ENCODE measurements at regions not wholly inside any gene's neighbourhood (a gene's known extent, or its start where the extent isn't known, plus 50 kb on each side); places are given as distances from the start of the nearest gene placed in this dataset.

DNA sequence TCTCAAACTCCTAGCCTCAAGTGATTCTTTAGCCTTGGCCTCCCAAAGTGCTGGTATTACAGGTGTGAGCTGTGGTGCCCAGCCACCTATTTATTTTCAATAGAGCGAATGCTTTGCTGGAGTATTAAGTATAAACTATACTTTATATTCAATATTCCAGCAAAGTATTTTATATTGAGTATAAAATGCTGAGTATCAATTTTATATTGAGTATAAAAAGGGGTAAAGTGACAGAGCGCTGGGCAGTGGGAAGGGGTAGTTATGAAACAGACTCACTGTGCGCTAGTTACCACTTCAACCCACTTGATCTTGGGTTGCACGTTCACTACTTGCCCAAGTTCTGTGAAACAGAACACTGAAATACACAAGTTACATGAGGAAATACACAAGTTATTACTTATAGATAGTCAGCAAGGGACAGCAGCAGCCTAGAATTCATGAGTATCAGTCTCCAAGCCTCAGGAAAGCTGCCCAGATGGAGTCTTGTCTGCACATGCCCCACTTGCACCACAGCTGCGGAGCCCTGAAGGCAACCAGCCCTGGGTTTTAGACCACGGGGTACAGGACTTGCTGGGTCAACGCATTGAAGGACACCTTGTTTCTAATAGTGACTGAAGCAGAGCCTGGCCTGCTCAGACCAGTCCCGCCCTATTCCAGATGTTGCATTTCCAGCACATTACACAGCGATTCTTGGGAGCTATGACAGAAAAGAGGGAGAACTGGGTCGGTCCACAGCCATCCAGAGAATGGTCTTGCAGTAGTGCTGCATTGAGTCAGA lies 51.6 kb upstream of the SYT13 start:
- H4K20me1 ChIP-seq (ENCODE audit: insufficient read depth, low read length): no peaks in the 10 kb centered on the region
- peaks cover 2 to 6% of the 10 kb centered on the region in 2 experiments; a peak in 3 of 5 replicates for H3K27me3 ChIP-seq (ENCODE audit: control insufficient read depth in 1 of 2, insufficient read depth in 2 of 2, low read length in 2 of 2)
- 40% methylated on average over 9 of the region's 10 CpGs for WGBS (ENCODE audit: low lambda C conversion rate)
- BruUV-seq (replicated peaks): no TSS peak
- no peak overlapping the region for H3K4me2 ChIP-seq (ENCODE audit: low read depth, low read length)
- H3K27ac ChIP-seq (ENCODE audit: extremely low read length, insufficient read depth, low read length): no peak overlapping the region
- no peaks in the 10 kb centered on the region for H3K9me3 ChIP-seq (ENCODE audit: low read length)
- no peak overlapping the region for H2AFZ ChIP-seq (ENCODE audit: low read length)
- TF ChIP-seq ZNF687 (CRISPR knock-in tag; IDR thresholded peaks at IDR 0.05): no peak
- peak in 1 of 2 experiments; percentile 44; a peak in 2 of 4 replicates for TF ChIP-seq MAFK (conservative IDR thresholded peaks at IDR 0.05 in 1 of 2, IDR thresholded peaks at IDR 0.05 in 1 of 2; ENCODE audit: low read length in 2 of 2)
- ATAC-seq (no peak), DNase-seq (ENCODE audit: low spot score) (no peak), FAIRE-seq (no peak)
- intact Hi-C loops (cut with micrococcal nuclease; ENCODE audit: unreplicated experiment): no loop called here
- H3K36me3 ChIP-seq (replicated peaks in 1 of 2; ENCODE audit: control insufficient read depth in 1 of 2, insufficient read depth in 2 of 2, low read length in 2 of 2): peaks cover 0 to 1% of the 10 kb centered on the region in 2 experiments; a peak in 1 of 5 replicates
- POLR2A ChIA-PET: no interaction called here
- CTCF ChIA-PET (ENCODE audit: low intra/inter-chr PET ratio, low total read pairs): no interaction called here
- no peaks in the 10 kb centered on the region for H3K4me1 ChIP-seq (ENCODE audit: insufficient read depth, low read length)
- H3K79me2 ChIP-seq (ENCODE audit: insufficient read depth, low read length): no peaks in the 10 kb centered on the region
- no peak overlapping the region for H3K4me3 ChIP-seq (replicated peaks in 1 of 3; ENCODE audit: insufficient read depth in 1 of 3, low read depth in 2 of 3, low read length in 3 of 3)
- in situ Hi-C loops (cut with HindIII; ENCODE audit: extremely low pct_ligation_motif_present, low pct_unique_long_range_greater_than_20kb): loop anchor here (10.0 kb wide), 2 partner anchors 403 to 437 kb away; no protein-coding TSS in a partner anchor
- no peak overlapping the region for H3K9ac ChIP-seq (ENCODE audit: insufficient read depth, low read depth, low read length)
